HG02763 (cell line): ENCODE measurements at regions not wholly inside any gene's neighbourhood (a gene's known extent, or its start where the extent isn't known, plus 50 kb on each side); places are given as distances from the start of the nearest gene placed in this dataset.

Experiments used
- ATAC-seq: cut with Tn5 transposase; IDR thresholded peaks from one replicate; pipeline ENCODE4 v1.9.1; 2021; ENCODE audit warnings: mild to moderate bottlenecking, moderate library complexity; ENCODE audit not compliant: unreplicated experiment

DNA sequence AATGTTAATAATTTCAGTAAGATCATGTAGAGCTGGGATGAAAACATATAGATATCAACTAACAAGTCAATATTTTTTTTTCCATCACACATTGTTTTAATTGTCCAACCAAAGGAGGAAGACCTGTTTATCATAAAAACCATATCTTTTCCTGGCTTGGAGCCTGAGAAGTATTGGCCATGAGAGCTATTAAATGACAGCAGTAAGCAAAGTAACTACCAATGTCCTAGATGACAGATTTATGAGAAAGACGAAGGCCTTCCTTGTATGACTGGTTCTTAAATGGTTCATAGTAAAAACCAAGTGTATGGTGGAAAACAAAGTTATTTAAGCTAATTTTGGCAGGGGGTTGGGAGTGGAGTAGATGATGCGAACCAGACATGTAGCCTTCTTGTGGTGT lies 1147.1 kb upstream of the TENM4 start:
- no peak for ATAC-seq

DNA sequence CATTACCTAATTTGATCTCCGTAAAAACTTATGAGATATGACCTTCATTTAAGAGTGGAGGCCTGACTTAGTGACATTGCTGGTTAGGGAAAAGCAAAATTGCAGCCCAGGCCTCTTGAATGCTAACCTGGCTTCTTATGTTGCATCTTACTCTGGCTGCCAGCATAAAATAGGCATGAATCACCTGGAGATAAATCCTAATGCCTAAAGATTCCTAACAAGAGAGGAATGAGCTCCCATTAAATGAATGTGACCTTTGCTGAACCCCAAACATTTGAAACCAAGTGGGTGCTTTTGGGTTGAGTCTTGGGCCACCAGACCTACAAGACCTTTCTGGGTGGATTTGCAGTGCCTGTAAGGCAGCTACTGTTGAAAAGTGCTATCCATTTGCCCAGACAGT lies 1145.6 kb upstream of the TENM4 start:
- no peak for ATAC-seq

DNA sequence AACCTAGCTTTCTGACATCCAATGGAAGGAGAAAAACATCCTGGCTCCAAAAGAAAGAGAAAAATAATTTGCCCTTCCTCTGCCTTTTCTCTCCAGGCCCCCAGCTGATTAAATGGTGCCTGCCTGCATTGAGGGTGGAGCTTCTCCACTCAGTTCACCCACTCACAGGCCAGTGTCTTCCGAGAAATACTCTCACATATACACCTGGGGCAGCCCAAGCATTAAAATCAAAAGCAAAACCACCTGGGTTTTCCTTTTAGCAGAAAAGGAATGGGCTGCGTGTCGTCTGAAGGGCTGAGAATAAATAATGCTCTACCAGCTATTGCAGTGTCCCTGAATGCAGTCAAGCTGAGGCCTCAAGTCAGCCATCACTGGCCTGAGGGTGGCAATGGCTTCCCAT lies 1143.8 kb upstream of the TENM4 start:
- no peak for ATAC-seq

DNA sequence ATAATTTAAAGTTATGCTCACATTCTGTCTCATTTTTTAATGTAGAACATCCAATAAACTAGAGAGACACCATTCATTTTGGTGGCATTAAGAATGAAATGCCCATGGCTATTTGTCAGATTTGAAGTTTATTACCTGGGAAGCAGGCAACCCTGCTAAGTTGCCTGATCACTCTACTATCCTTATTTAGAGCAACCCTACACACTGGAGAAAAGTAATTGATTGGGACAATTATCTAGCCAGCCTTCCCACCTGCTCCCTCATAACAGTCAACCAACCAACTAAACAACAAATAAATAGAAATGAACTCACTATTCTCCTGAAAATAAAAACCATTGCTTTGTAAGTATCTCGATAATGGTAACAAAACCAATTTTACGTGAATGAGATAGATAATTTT lies 1129.0 kb upstream of the TENM4 start:
- no peak for ATAC-seq

DNA sequence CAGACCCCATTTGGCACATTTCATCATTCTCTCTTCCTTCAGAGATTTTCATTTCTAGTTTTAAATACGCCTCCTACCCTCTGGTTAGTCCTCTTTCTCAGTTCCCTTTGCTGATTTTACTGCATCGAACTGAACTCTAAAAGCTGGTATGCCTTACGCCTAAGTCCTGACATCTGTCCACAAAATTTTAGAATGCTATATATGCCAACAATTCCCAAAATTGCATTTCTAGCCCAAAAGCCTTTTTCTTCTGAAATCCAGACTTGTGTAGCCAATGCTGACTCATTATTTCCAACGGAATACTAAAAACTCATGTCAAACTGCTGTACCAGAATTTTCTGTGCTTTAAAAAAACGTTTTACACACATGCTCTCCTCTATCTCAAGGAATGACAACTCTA lies 1124.4 kb upstream of the TENM4 start:
- no peak for ATAC-seq

DNA sequence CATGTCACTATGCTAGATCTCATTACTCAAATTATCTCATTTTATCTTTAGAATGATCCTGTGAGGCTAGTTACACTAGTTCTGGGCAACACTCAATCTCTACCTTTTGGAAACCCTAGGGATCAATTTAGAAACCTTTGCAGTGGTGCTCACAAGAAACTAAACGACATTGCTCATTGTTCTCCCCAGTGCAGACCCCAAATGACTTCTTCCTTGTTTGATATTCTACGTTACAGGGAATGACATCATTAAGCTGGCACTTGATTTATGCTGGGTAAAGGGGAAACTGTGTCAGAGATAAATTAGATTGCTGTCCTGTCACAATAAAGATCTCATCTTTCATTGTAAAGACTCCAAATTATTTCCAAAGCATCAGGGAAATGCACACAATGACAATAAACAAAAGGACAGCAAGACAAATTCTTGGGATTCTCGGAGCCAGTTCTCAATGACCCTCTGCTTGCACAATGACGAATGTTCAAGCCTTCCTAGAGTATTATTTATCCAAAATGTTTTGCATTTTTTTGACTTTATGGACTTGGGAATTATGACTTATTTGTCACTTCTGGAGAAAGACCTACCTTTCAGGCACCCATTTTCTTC lies 1121.8 kb upstream of the TENM4 start:
- ATAC-seq: no peak

DNA sequence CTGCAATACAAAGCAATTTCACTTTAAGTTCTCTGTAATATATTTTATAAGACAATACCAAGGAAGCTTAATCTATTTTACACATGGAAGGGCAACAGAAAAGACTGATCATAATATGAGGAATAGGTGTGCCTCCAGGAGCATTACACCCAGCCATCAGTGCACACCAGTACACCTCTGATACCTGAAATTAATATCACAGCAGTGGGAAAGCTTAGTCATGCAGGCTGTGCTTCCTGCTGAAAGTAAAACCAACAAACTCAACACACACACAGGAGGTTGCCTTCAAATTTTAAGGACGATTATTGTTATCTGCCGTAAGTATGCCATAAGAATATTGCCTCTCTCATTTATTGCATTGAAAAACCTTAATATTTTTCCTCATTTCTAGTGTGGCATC lies 1119.1 kb upstream of the TENM4 start:
- ATAC-seq: no peak

DNA sequence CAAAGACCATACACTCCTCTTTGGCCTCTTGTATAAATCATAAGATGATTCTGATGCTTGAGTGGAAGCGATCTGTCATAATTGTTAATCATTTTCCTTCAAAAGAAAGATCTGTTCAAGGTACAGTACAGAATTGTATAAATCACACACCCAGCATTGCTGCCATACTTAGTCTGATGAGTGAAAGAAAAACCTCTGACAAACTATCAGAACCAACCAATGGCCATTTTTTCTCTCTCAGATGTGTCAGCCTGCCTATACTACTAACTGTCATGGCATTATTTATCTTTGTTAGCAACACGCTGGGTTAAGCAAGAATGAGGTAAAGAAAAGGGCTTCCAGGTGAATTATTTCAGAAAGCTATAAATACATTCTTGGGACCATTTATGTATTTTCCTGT lies 1112.7 kb upstream of the TENM4 start:
- no peak for ATAC-seq

DNA sequence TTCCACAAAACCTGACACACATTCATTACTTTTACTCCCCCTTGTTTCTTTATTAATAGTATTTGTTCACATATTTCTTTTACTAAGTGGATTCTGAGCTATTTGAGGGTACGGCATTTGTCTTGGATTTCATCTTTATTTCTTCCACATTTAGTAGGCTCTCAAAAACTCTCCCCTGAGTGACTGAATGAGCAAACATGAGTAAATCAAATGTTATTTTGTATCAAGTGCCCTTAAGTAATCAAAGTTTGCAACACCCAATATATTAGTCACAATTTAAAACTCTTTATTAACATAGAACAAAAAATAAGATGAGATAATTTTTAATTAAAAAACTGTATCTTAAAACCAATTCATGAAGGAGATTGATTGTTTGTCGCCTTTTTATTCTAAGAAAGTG lies 1101.9 kb upstream of the TENM4 start:
- no peak for ATAC-seq

DNA sequence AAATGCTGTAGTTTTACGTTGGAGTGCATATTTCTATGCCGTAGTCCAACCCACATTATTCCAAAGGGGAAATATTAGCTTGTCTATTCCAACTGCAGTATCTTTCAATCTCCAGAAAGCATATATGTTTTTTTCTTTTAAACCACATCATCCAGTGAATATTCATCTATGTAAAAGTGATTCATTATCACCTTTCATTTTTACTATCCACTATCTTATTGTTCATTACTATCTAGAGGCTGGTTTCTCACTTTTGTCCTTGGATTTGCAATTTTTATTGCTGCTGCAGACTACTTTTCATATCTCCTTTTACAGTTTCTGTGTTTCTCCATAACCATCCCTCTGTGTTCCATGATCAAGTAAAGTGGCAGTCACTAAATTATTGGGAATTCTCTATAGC lies 1097.2 kb upstream of the TENM4 start:
- no peak for ATAC-seq

DNA sequence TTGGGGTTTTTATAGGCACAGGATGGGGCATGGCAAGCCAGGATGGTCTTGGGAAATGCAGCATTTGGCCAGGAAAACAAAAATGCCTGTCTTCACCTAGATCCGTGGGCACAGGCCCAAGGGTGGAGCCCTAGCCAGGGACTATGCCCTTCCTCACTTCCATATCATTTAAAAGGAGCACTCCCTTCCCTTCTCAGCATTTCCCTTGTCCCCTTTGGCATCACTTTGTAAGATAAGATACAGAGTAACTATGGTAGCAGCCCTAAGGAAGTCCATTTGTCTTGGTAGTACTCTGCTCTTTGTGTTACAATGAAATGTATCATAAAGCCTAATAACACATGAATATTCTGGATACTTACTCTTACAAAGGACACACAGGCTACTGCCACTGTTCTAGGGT lies 1092.6 kb upstream of the TENM4 start:
- no peak for ATAC-seq

DNA sequence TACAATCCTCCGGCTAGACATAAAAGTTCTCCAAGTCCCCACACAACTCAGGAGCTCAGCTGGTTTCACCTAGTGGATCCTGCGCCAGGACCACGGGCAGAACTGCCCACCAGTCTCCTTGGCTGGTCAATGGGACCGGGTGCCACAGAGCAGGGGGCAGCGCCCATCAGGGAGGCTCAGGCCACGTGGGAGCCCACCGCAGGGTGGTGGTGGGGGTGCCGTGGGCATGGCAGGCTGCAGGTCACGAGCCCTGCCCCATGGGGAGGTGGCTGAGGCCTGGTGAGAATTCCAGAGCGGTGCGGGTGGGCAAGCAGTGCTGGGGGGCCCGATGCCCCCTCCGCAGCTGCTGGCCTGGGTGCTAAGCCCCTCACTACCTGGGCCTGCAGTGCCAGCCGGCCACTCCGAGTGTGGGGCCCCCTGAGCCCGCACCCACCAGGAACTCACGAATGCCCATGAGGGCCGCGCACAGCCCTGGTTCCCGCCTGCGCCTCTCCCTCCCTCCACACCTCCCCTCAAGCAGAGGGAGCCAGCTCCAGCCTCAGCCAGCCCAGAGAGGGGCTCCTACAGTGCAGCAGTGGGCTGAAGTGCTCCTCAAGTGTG lies 1091.9 kb upstream of the TENM4 start:
- no peak for ATAC-seq

DNA sequence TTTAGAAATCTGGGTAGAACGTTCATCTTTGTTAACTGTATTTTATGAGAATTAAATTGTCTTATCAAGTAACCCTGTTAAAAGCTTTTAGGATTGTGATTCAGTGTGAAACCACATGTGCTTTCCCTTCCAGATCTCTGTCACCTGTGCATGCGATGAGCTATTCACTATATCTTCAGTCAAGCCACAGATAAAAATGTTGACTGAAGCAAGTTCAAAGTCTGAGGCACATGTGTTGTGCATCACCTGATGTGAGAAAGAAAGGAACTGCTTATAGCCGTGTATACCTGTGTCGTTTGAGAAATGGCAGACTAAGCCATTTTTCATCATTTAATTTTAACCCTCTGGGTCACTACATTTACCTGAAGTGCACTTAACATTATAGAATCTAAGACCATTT lies 1088.9 kb upstream of the TENM4 start:
- ATAC-seq: no peak

DNA sequence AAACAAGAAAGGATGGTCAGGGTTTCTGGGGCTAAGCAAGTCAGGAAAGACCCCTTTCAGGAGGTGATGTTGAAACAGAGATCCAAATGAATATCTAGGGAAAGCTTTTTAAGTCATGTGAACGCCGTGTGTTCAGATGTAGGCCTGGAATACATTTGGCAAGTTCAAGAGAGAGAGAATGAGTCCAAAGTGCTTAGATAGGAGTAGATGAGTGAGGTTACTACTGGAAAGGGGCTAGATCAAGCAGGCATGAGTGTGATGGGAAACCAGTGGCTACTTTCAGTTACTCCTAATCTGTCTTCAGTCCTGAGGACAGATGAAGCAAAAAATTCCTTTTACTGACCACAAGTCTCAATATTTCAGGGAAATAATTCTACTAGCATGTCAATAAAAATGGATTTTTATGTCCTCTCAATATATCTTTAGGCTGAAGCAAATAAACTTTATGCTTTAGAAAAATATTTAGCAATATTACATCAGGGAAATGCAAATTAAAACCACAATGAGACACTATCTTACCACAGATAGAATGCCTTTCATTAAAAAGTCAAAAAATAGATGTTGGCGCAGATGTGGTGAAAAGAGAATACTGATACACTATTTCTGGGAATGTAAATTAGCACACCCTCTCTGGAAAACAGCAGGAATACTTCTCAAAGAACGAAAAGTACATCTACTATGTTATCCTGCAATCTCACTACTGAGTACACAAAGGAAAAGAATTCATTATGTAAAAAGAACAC lies 1085.0 kb upstream of the TENM4 start:
- no peak for ATAC-seq

DNA sequence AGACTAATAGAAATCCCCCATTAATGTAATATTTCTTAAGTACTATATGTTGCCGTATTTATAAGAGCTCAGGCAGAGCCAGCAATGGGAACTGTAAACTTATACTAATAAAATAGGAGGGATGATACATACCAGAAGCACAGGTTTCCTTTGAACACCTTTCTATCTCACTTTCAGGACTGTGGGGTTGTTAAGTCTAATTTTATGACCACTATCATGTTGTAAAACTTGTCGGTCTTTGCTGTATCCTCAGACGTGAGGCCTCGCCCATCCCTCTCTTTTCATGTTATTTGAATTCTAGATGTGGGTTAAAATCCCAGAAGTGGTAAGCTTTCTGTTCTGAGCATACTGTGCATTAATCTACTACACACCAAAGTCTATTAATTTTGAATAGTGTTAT lies 1083.5 kb upstream of the TENM4 start:
- no peak for ATAC-seq

DNA sequence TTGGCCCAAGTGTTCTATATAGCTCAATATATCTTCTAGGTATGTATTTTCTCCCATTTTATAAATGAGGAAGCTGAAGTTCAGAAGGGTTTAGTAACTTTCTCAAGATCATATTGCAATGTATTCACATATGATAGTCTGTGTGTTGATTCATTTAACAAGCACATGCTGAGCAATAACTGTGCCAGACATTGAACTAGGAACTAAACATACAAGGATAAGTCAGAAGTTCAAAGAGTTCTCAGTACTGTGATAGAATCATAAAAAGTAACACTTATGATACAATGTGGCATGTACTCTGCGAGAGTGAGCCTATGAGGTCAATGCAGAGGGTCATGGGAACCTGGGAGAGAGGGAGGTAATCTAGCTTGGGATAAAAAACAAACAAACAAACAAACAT lies 1082.2 kb upstream of the TENM4 start:
- ATAC-seq: no peak

DNA sequence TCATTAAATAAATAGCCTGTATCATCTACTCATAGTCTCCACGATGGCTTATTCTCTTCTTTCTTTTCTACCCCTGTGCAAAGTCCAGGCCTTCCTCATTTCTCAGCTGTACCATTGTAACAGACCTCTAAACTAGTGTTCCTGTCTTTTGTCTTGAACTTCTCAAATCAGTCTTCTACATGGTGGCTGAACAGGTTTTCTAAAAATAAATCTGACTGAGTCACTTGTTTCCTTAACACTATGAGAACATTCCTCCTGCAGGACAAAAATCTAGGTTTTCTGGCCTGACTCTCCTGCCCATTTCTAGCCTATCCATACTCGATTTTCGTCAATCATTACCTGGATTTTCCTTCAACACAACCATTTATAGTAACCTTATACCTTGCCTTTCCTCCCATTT lies 1080.8 kb upstream of the TENM4 start:
- ATAC-seq: no peak

DNA sequence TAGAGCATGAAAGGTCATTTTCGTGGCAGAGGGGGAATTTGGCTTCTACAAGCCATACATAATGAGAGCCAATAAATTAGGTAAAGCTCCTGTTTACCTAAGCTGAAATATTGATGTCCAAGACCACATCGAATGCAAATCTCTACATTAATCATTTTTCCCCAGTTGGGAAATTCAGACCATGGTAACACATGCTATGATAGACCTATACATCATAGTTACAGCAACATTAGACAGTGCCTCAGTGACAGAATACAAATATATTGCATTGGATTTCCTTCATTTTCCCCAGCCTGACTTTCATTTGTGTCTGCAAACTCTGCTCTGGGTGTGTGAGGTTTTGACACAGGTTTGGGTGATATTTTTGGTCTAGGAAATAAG lies 1079.7 kb upstream of the TENM4 start:
- ATAC-seq: no peak

DNA sequence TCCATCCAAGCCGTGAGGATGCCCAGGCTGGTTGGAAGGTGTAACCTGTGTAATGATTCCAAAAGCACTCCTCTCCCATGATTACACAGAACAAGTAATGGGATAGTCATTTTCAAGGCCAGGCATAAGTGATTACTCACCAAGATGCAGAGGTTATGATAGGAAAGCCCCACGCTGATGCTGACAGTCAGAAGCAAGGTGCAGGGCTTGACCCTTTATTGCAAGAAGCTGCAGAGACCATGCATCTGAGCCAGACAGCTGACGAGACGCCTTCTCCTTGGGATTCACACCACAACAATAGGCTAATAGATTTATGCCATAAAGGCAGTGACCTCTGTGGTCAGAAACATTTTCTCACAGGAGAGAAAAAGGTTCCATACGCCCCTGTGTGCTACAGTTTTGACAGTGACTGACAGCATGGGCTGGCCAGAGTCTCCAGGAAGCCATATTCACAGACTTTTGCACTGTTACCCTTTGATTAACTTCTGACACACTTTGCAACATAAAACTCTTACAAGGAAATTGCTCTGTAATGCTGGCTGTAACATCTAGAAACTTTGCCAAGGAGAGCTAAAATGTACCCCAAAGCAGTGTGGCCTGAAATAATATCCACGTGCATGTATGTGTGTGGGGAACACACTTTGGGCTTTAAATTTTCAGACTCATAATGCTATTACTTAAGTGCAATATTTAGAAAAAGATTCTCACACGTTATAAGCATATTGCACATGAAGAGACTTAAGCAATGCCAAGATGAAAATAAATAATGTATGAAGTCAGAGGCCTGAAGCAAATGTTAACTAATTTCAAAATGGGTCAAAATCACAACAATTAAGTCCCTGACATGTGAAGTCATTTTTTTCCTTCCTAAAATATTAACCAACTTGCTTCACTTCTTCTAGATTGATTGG lies 1079.0 kb upstream of the TENM4 start:
- ATAC-seq: no peak

DNA sequence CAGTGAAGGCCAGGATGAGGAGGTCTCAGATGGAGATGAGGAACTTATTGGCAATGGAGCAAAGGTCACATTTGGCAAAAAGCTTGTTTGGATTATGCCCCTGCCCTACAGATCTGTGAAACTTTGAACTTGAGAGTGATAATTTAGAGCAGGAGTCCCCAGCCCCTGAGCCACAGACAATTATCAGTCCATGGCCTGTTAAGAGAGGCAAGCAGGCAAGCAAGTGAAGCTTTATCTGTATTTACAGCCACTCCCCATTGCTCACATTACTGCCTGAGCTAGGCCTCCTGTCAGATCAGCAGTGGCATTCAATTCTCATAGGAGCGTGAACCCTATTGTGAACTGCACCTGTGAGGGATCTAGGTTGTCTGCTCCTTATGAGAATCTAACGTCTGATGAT lies 1076.9 kb upstream of the TENM4 start:
- ATAC-seq: no peak

DNA sequence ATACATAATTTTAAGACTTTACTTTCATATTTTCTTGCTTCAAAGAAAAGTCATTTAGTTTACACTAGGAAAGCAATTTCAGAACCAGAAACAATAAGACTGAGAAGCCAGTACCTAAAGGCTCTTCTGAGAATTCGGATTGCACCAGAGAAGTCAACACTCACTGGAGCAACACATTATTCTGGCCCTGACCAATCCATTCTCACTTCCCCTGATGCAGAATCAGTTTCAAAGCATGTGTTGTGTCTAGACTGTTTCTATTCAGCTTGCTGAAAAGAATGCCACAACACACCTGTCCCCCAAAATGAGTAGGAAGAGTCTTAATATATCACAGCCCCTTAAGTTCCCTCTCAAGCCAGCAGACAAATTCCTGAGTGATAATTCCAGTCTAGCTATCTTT lies 1074.3 kb upstream of the TENM4 start:
- no peak for ATAC-seq

DNA sequence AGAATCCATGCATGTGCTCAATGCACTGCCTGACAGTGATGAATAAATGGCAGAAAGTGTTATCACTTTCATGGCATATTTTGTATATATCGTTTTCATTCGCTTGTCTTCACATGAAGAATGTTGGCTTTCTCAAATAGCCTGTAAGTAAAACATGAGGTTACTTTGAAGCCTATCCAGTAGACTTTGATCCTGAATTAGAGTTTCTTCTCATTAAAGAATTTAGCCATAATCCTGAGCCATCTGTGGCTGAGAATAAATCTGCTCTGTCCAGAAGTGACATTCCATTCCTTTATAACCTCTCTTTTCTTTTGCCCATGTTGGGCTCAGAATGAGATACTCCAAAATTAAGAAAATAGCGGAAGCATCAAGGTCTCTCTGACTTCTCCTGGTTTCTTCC lies 1071.7 kb upstream of the TENM4 start:
- ATAC-seq: no peak
